ENCODE measurements at regions not wholly inside any gene's neighbourhood (a gene's known extent, or its start where the extent isn't known, plus 50 kb on each side); places are given as distances from the start of the nearest gene placed in this dataset.

DNA sequence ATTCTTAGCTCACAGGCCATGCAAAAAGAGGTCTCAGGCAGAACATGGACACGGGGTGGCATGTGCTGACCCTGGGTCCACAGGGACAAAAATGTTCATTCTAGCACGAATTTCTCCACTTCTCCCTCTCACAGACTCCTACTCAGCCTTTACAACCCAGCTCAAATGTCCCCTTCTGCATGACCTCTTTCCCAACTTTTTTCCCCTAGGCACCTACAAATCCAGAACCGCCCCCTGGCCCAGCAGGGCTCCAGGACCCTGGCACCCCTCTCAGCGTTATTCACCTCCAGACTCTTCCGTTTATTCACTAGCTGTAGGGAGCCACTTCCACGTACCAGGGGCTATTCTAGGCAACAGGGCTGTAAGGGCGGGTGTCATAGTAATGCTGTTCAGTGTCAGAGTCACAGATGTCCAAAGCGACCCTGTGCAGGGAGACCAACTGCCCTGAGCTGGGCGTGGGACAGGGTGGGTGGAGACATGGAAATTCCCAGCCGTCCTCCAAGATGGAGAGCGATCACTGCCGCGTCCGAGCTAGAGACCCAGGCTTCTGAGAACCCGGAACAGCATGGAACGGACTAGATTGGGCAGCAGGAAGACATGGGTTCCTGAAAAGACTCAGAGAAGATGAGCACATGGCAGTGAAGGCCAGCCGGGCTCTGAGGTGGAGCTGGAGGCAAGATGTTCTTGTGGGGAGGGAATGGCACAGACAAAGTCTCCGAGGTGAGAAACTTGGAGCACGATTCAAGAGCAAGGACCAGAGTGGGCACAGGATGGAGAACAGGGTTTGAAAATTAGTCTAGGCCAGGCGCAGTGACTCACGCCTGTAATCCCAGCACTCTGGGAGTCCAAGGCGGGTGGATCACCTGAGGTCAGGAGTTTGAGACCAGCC, 274.9 kb upstream of the RTL1 start:
- no peak overlapping the region for H3K4me2 ChIP-seq
- Mint-ChIP-seq H3K4me3 (no peak overlapping the region), H3K4me1 (no peaks in the 10 kb centered on the region), H3K27me3 (ENCODE audit: insufficient read depth, low read depth, poor library complexity) (peaks cover 7% of the 10 kb centered on the region), H3K9me3 (peaks cover 11% of the 10 kb centered on the region), H3K36me3 (ENCODE audit: low read depth) (no peaks in the 10 kb centered on the region; the same call in 2 of the 3 replicates), H3K27ac (no peak overlapping the region)
- H3K9me2 ChIP-seq (ENCODE audit: insufficient read depth), result no peaks in the 10 kb centered on the region
- ATAC-seq (no peak), DNase-seq (ENCODE audit: low spot score) (no peak)
- H4K20me1 ChIP-seq (replicated peaks; ENCODE audit: insufficient read depth), result no peaks in the 10 kb centered on the region
- no peak overlapping the region for H2AFZ ChIP-seq
- no peak overlapping the region for H3K4me3 ChIP-seq
- no peaks in the 10 kb centered on the region for H3K36me3 ChIP-seq (ENCODE audit: insufficient read depth)
- no peaks in the 10 kb centered on the region for H3F3A ChIP-seq (replicated peaks; ENCODE audit: low read depth)
- H3K27me3 ChIP-seq (ENCODE audit: insufficient read depth), result no peaks in the 10 kb centered on the region
- H3K79me2 ChIP-seq (replicated peaks; ENCODE audit: insufficient read depth), result no peaks in the 10 kb centered on the region
- TF ChIP-seq, protein P1, sequence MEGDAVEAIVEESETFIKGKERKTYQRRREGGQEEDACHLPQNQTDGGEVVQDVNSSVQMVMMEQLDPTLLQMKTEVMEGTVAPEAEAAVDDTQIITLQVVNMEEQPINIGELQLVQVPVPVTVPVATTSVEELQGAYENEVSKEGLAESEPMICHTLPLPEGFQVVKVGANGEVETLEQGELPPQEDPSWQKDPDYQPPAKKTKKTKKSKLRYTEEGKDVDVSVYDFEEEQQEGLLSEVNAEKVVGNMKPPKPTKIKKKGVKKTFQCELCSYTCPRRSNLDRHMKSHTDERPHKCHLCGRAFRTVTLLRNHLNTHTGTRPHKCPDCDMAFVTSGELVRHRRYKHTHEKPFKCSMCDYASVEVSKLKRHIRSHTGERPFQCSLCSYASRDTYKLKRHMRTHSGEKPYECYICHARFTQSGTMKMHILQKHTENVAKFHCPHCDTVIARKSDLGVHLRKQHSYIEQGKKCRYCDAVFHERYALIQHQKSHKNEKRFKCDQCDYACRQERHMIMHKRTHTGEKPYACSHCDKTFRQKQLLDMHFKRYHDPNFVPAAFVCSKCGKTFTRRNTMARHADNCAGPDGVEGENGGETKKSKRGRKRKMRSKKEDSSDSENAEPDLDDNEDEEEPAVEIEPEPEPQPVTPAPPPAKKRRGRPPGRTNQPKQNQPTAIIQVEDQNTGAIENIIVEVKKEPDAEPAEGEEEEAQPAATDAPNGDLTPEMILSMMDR (conservative IDR thresholded peaks at IDR 0.05; ENCODE audit: low read depth in 2 of 2), result no peak
- no peak for TF ChIP-seq POLR2AphosphoS5 (IDR thresholded peaks at IDR 0.05; ENCODE audit: low read depth)
- no peak for TF ChIP-seq ZNF114 (CRISPR knock-in tag; IDR thresholded peaks at IDR 0.05)
- no peak for TF ChIP-seq CREB1 (CRISPR knock-in tag; IDR thresholded peaks at IDR 0.05; ENCODE audit: low read depth)
- no peak for TF ChIP-seq STAT1 (IDR thresholded peaks at IDR 0.05; ENCODE audit: unreplicated experiment)
- no peak for TF ChIP-seq ETS1 (IDR thresholded peaks at IDR 0.05)
- no peak for TF ChIP-seq REST (IDR thresholded peaks at IDR 0.05; ENCODE audit: unreplicated experiment)
- no peak for TF ChIP-seq EZH2phosphoT487 (IDR thresholded peaks at IDR 0.05; ENCODE audit: unreplicated experiment)
- TF ChIP-seq EZH2 (IDR thresholded peaks at IDR 0.05; ENCODE audit: low read depth, unreplicated experiment), result no peak
- TF ChIP-seq NANOG (IDR thresholded peaks at IDR 0.05; ENCODE audit: borderline replicate concordance), result no peak
- no peak for TF ChIP-seq JUNB (IDR thresholded peaks at IDR 0.05; ENCODE audit: unreplicated experiment)
- no peak for TF ChIP-seq ZNF331 (CRISPR knock-in tag; IDR thresholded peaks at IDR 0.05; ENCODE audit: low read depth)
- no peak for TF ChIP-seq ZNF462 (CRISPR knock-in tag; IDR thresholded peaks at IDR 0.05)
- no peaks in the 10 kb centered on the region for H3K4me1 ChIP-seq (ENCODE audit: insufficient read depth)
- no peak overlapping the region for H3K27ac ChIP-seq (ENCODE audit: low read depth)
